ENCODE measurements at regions not wholly inside any gene's neighbourhood (a gene's known extent, or its start where the extent isn't known, plus 50 kb on each side); places are given as distances from the start of the nearest gene placed in this dataset.
"Not testable (repeated sequence)": the region's sequence is repeated elsewhere in the genome, so short reads cannot be mapped to it uniquely, and the experiment has no call there.

DNA sequence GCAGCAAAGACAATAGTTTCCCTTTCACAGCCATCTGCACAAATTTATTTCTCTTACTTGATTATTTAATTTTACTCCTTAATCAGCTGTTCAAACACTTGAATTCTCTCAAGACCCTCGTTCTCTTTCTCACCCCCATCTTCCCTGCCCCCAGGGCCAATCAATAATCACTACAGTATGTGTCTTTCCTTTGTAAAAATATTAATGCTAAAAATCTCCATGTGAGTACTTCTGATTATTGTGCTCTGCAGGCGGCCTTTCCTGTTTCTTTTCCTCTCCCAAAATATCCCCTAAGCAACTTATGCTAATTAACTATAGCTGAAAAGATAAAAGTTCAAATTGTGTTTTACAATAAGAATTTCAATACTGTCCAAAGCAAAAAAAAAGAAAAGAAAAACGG lies 617.0 kb upstream of the CBLB start:
- Histone ChIP-seq H3K4me2 (no peak overlapping the region), H4K20me1 (ENCODE audit: insufficient read depth) (no peaks in the 10 kb centered on the region), H3F3A (replicated peaks; ENCODE audit: insufficient read depth) (no peaks in the 10 kb centered on the region), H3K79me2 (ENCODE audit: insufficient read depth) (no peaks in the 10 kb centered on the region), H3K9me3 (no peaks in the 10 kb centered on the region), H3K9ac (no peak overlapping the region), H3K4me3 (ENCODE audit: low read depth in 2 of 2, low read length in 1 of 2) (no peak overlapping the region), H3K4me1 (ENCODE audit: control insufficient read depth in 1 of 2, insufficient read depth in 2 of 2, low read depth in 1 of 2, low read length in 1 of 2) (no peaks in the 10 kb centered on the region), H3K9me2 (no peaks in the 10 kb centered on the region), H2AFZ (ENCODE audit: low read depth) (no peak overlapping the region), H3K27ac (ENCODE audit: low read depth in 2 of 2, low read length in 1 of 2) (no peak overlapping the region), H3K27me3 (ENCODE audit: insufficient read depth) (no peaks in the 10 kb centered on the region), H3K36me3 (replicated peaks in 1 of 2; ENCODE audit: control insufficient read depth in 1 of 2, insufficient read depth in 2 of 2, low read length in 1 of 2) (no peaks in the 10 kb centered on the region)
- no peak for DNase-seq
- ChIA-PET POLR2A (no interaction called here), CTCF (interaction anchor here (1.2 kb wide), 1 partner anchor 20 kb away, joined by 3 read pairs; no protein-coding TSS in a partner anchor)
- 73% methylated on average over 3 of the region's 3 CpGs for WGBS (ENCODE audit: low lambda C conversion rate)
- TF ChIP-seq NRF1 (IDR thresholded peaks at IDR 0.05; ENCODE audit: low read depth, low read length) (no peak), RAD21 (IDR thresholded peaks at IDR 0.05; ENCODE audit: low read length) (no peak), TAF1 (IDR thresholded peaks at IDR 0.05; ENCODE audit: borderline replicate concordance, low read depth, low read length) (no peak), ELF1 (IDR thresholded peaks at IDR 0.05) (no peak), RFX5 (IDR thresholded peaks at IDR 0.05; ENCODE audit: low read length) (no peak), FOXJ3 (CRISPR knock-in tag; IDR thresholded peaks at IDR 0.05) (no peak), MXI1 (IDR thresholded peaks at IDR 0.05; ENCODE audit: low read depth, low read length) (no peak), TCF12 (IDR thresholded peaks at IDR 0.05) (no peak), RXRA (IDR thresholded peaks at IDR 0.05; ENCODE audit: borderline replicate concordance, low read depth) (no peak), FOXM1 (IDR thresholded peaks at IDR 0.05; ENCODE audit: low read depth) (no peak), NFIC (IDR thresholded peaks at IDR 0.05; ENCODE audit: borderline replicate concordance) (no peak), MEF2A (IDR thresholded peaks at IDR 0.05; ENCODE audit: borderline replicate concordance, low read depth) (no peak), JUND (IDR thresholded peaks at IDR 0.05) (no peak), RCOR1 (IDR thresholded peaks at IDR 0.05; ENCODE audit: low read length) (no peak), TEAD4 (IDR thresholded peaks at IDR 0.05; ENCODE audit: borderline replicate concordance, insufficient read depth) (no peak)
- TF ChIP-seq, protein P1, sequence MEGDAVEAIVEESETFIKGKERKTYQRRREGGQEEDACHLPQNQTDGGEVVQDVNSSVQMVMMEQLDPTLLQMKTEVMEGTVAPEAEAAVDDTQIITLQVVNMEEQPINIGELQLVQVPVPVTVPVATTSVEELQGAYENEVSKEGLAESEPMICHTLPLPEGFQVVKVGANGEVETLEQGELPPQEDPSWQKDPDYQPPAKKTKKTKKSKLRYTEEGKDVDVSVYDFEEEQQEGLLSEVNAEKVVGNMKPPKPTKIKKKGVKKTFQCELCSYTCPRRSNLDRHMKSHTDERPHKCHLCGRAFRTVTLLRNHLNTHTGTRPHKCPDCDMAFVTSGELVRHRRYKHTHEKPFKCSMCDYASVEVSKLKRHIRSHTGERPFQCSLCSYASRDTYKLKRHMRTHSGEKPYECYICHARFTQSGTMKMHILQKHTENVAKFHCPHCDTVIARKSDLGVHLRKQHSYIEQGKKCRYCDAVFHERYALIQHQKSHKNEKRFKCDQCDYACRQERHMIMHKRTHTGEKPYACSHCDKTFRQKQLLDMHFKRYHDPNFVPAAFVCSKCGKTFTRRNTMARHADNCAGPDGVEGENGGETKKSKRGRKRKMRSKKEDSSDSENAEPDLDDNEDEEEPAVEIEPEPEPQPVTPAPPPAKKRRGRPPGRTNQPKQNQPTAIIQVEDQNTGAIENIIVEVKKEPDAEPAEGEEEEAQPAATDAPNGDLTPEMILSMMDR (IDR thresholded peaks at IDR 0.05) = no peak
- TF ChIP-seq, protein P2, sequence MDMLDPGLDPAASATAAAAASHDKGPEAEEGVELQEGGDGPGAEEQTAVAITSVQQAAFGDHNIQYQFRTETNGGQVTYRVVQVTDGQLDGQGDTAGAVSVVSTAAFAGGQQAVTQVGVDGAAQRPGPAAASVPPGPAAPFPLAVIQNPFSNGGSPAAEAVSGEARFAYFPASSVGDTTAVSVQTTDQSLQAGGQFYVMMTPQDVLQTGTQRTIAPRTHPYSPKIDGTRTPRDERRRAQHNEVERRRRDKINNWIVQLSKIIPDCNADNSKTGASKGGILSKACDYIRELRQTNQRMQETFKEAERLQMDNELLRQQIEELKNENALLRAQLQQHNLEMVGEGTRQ (IDR thresholded peaks at IDR 0.05; ENCODE audit: borderline replicate concordance, low read depth, low read length) = no peak
- TF ChIP-seq, protein P3, sequence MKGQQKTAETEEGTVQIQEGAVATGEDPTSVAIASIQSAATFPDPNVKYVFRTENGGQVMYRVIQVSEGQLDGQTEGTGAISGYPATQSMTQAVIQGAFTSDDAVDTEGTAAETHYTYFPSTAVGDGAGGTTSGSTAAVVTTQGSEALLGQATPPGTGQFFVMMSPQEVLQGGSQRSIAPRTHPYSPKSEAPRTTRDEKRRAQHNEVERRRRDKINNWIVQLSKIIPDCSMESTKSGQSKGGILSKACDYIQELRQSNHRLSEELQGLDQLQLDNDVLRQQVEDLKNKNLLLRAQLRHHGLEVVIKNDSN (IDR thresholded peaks at IDR 0.05; ENCODE audit: borderline replicate concordance, low read depth) = no peak

DNA sequence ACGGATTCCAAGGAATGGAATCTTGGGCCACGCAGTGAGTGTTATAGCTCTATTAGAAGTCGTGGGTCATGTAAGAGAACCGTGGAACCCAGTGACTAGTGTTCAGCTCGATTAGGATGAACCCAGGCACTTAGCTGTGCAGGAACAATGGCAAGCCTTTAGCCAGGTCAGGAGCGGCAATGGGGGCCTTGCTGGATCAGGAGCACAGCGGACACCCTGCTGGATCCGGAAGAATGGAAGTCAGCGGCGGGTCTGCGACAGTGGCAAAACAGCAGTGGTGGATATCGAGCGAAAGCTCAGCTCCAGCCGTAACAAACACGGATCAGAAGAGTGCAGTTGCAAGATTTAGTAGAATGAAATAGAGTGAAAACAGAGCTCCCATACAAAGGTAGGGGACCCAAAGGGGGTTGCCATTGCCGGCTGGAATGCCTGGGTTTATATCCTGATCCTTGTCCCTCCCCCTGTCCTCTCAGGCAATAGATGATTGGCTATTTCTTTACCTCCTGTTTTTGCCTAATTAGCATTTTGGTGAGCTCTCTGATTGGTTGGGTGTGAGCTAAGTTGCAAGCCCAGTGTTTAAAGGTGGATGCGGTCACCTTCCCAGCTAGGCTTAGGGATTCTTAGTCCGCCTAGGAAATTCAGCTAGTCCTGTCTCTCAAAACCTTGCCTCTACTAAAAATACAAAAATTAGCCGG lies 618.3 kb upstream of the CBLB start:
- H3K9ac ChIP-seq; H3F3A ChIP-seq (replicated peaks; ENCODE audit: insufficient read depth); H3K9me2 ChIP-seq; H3K79me2 ChIP-seq (ENCODE audit: insufficient read depth); H3K36me3 ChIP-seq (replicated peaks in 1 of 2; ENCODE audit: control insufficient read depth in 1 of 2, insufficient read depth in 2 of 2, low read length in 1 of 2); DNase-seq; H3K27me3 ChIP-seq (ENCODE audit: insufficient read depth); CTCF ChIA-PET; H3K4me1 ChIP-seq (ENCODE audit: control insufficient read depth in 1 of 2, insufficient read depth in 2 of 2, low read depth in 1 of 2, low read length in 1 of 2); H3K4me3 ChIP-seq (ENCODE audit: low read depth in 2 of 2, low read length in 1 of 2); H3K4me2 ChIP-seq; H3K9me3 ChIP-seq; POLR2A ChIA-PET; H3K27ac ChIP-seq (ENCODE audit: low read depth in 2 of 2, low read length in 1 of 2); H2AFZ ChIP-seq (ENCODE audit: low read depth); H4K20me1 ChIP-seq (ENCODE audit: insufficient read depth): not testable (repeated sequence)
- WGBS (ENCODE audit: low lambda C conversion rate) = 95% methylated on average over 14 of the region's 19 CpGs

All from SK-N-SH (cell line).